GM12878 (cell line): ENCODE measurements at regions not wholly inside any gene's neighbourhood (a gene's known extent, or its start where the extent isn't known, plus 50 kb on each side); places are given as distances from the start of the nearest gene placed in this dataset.

Experiments
- ATAC-seq: fragments of 200-7000 bp; cut with Tn5 transposase; 3 replicates; pipeline ENCODE4 v1.9.1; 2020; ENCODE audit warnings: mild to moderate bottlenecking, moderate library complexity
- BruUV-seq: library from RNA; stranded (reverse); fragments of 400-500 nt; replicated peaks from 2 replicates; lab custom pipeline; 2021; lab: Mats Ljungman, UMichigan
- CTCF ChIA-PET: fragments of 300-600 bp; sonication (Branson Sonifier 250); formaldehyde crosslinking; extraction: SDS; loops from one replicate; lab custom pipeline; 2021; ENCODE audit warnings: inconsistent platforms; lab: Yijun Ruan, JAX
- POLR2A ChIA-PET: fragments of 350-600 bp; formaldehyde crosslinking; extraction: SDS; loops from one replicate; lab custom pipeline; 2021; ENCODE audit warnings: inconsistent platforms; lab: Charles Lee
- RAD21 ChIA-PET: fragments of 300-600 bp; sonication (Branson Sonifier 250); formaldehyde crosslinking; loops from one replicate; lab custom pipeline; 2023; ENCODE audit warnings: antibody characterized with exemption; ENCODE audit not compliant: unreplicated experiment; lab: Charles Lee
- SMC1A ChIA-PET: fragments of 300-600 bp; sonication (Branson Sonifier 250); formaldehyde crosslinking; loops from one replicate; lab custom pipeline; 2023; ENCODE audit not compliant: unreplicated experiment, uncharacterized antibody; lab: Charles Lee
- DNase-seq: peaks from one replicate; pipeline ENCODE4 v3.0.0-alpha.2; 2011; ENCODE audit warnings: low read depth, low spot score
- FAIRE-seq: peaks from 3 replicates; lab custom pipeline; 2011; peaks lifted over from hg19 to GRCh38; lab: Jason Lieb, UNC
- H2AFZ ChIP-seq: 2 replicates; pipeline ENCODE4 v1.6.0; 2011; ENCODE audit warnings: low read depth, low read length, control low read depth; ENCODE audit not compliant: control insufficient read depth
- H3K27ac ChIP-seq: 2 replicates; pipeline ENCODE4 v1.5.1; 2011; ENCODE audit warnings: control low read depth; ENCODE audit not compliant: control insufficient read depth, insufficient read depth
- H3K27me3 ChIP-seq, 2 experiments: replicated peaks in 1 of 2; 2 replicates each; pipeline versions ENCODE4 v1.6.0 to v1.6.1; 2011; ENCODE audit warnings: low read length in 1 of 2; ENCODE audit not compliant: control insufficient read depth in 2 of 2, insufficient read depth in 2 of 2
- H3K36me3 ChIP-seq, 2 experiments: 2 replicates each; pipeline ENCODE4 v1.5.1; 2011; ENCODE audit warnings: low read length in 1 of 2; ENCODE audit not compliant: control insufficient read depth in 2 of 2, insufficient read depth in 2 of 2
- H3K4me1 ChIP-seq: 2 replicates; pipeline ENCODE4 v1.6.1; 2011; ENCODE audit warnings: mild to moderate bottlenecking, low read length, moderate library complexity, mixed read lengths; ENCODE audit not compliant: control insufficient read depth, insufficient read depth
- H3K4me2 ChIP-seq: 2 replicates; pipeline ENCODE4 v1.6.0; 2011; ENCODE audit warnings: control low read depth; ENCODE audit not compliant: control insufficient read depth, insufficient read depth
- H3K4me3 ChIP-seq: fragments of 200-600 bp; sonication (generic); 2 replicates; pipeline ENCODE4 v1.5.1; 2016
- H3K79me2 ChIP-seq: 2 replicates; pipeline ENCODE4 v1.6.0; 2011; ENCODE audit warnings: low read length; ENCODE audit not compliant: control insufficient read depth, insufficient read depth
- H3K9ac ChIP-seq: 2 replicates; pipeline ENCODE4 v1.8.0; 2011; ENCODE audit warnings: low read length, control low read depth, mixed read lengths; ENCODE audit not compliant: control insufficient read depth, insufficient read depth
- H3K9me3 ChIP-seq: replicated peaks from 3 replicates; pipeline ENCODE4 v1.5.1; 2011; ENCODE audit warnings: mild to moderate bottlenecking, low read length; ENCODE audit not compliant: control insufficient read depth, insufficient read depth
- H4K20me1 ChIP-seq: 2 replicates; pipeline ENCODE4 v1.6.0; 2011; ENCODE audit not compliant: control insufficient read depth, insufficient read depth
- BACH1 ChIP-seq: fragments of 450-650 bp; IDR thresholded peaks from 2 replicates; pipeline ENCODE4 v1.6.1; 2017; ENCODE audit warnings: mild to moderate bottlenecking, borderline replicate concordance
- BCL3 ChIP-seq: IDR thresholded peaks from 2 replicates; pipeline ENCODE4 v1.6.1; 2011; ENCODE audit warnings: borderline replicate concordance, low read depth, mild to moderate bottlenecking, moderate library complexity, low read length; ENCODE audit not compliant: insufficient read depth, poor library complexity, severe bottlenecking
- CEBPB ChIP-seq, 2 experiments: fragments of 150-350 bp in 1 of 2; IDR thresholded peaks; 2 replicates each; pipeline ENCODE4 v1.6.1; 2012 to 2014; ENCODE audit warnings: low read depth in 2 of 2, low read length in 2 of 2, borderline replicate concordance in 1 of 2, inconsistent platforms in 1 of 2
- IKZF2 ChIP-seq, 2 experiments: fragments of 450-650 bp; IDR thresholded peaks; 2 replicates each; pipeline ENCODE4 v1.6.1; 2017; ENCODE audit warnings: mild to moderate bottlenecking in 2 of 2, moderate library complexity in 2 of 2
- KDM1A ChIP-seq: fragments of 200-600 bp; sonication (generic); IDR thresholded peaks from 2 replicates; pipeline ENCODE4 v1.6.1; 2016; ENCODE audit warnings: borderline replicate concordance
- KLF5 ChIP-seq: fragments of 450-650 bp; IDR thresholded peaks from 2 replicates; pipeline ENCODE4 v1.6.1; 2014; ENCODE audit warnings: mild to moderate bottlenecking; ENCODE audit not compliant: partially characterized antibody
- NKRF ChIP-seq: fragments of 450-650 bp; conservative IDR thresholded peaks from 2 replicates; pipeline ENCODE4 v1.6.1; 2017; ENCODE audit warnings: mild to moderate bottlenecking, moderate library complexity
- NRF1 ChIP-seq: conservative IDR thresholded peaks from 2 replicates; pipeline ENCODE4 v1.6.1; 2011; ENCODE audit warnings: mild to moderate bottlenecking, low read depth, low read length, improper control_type of control experiment
- PKNOX1 ChIP-seq: fragments of 450-650 bp; IDR thresholded peaks from 2 replicates; pipeline ENCODE4 v1.6.1; 2016; ENCODE audit warnings: mild to moderate bottlenecking
- POLR2AphosphoS5 ChIP-seq: IDR thresholded peaks from 2 replicates; pipeline ENCODE4 v1.6.1; 2011; ENCODE audit warnings: mild to moderate bottlenecking, low read length, inconsistent platforms
- SREBF1 ChIP-seq: IDR thresholded peaks from 2 replicates; pipeline ENCODE4 v1.6.1; 2012; ENCODE audit warnings: mild to moderate bottlenecking, low read length
- ZZZ3 ChIP-seq: IDR thresholded peaks from 2 replicates; pipeline ENCODE4 v1.6.1; 2011; ENCODE audit warnings: low read depth; ENCODE audit not compliant: control insufficient read depth, insufficient read length
- WGBS: methylation state at CpG from one replicate; pipeline ENCODE4 v1.1.6; 2016; ENCODE audit warnings: low lambda C conversion rate; ENCODE audit not compliant: insufficient replicate concordance, insufficient coverage; ENCODE audit errors: missing lambda C conversion rate; 5-methylcytosine and 5-hydroxymethylcytosine counted together
- in situ Hi-C: fragments of 300-500 bp; cut with MboI; formaldehyde crosslinking; loops from 9 replicates; pipeline ENCODE4 v1.14.3; 2018; ENCODE audit warnings: mixed read lengths
- intact Hi-C: fragments of 100-400 bp; cut with micrococcal nuclease; formaldehyde crosslinking; loops from one replicate; pipeline ENCODE4 v1.14.2; 2022; ENCODE audit not compliant: unreplicated experiment
- TF ChIP-seq, protein P1 (sequence below): fragments of 150-350 bp; IDR thresholded peaks from 2 replicates; pipeline ENCODE4 v1.6.1; 2016; ENCODE audit warnings: low read depth, low read length

DNA sequence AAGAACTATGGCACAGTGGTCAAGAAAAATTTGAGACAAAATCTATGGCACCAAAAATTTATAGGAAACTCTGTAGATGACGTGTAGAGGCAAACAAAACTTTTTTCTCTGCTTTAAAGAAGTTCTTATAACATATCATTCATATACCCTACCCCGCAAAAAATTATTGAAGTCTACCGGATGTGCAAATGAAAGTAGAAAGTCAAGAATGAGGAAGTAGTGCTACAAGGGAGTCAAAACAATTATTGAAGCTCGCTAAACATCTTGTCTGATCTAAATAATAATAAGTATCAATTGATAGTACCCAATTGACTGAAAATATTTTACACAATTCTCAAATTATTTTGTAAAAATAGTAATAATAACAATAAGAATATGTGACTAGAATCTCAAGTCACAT lies 398.5 kb downstream of the TAF11L14 start:
- no peak overlapping the region for H2AFZ ChIP-seq
- ChIA-PET SMC1A (no interaction called here), RAD21 (no interaction called here), POLR2A (no interaction called here), CTCF (no interaction called here)
- H3K79me2 ChIP-seq = no peaks in the 10 kb centered on the region
- WGBS = 37% methylated on average over 4 of the region's 4 CpGs
- no peak overlapping the region for H3K4me3 ChIP-seq
- ATAC-seq (no peak), FAIRE-seq (no peak), DNase-seq (no peak)
- H3K4me2 ChIP-seq = no peak overlapping the region
- in situ Hi-C loops (no loop called here), intact Hi-C loops (no loop called here)
- no peaks in the 10 kb centered on the region for H3K4me1 ChIP-seq
- no peak overlapping the region for H3K27ac ChIP-seq
- no peaks in the 10 kb centered on the region for H4K20me1 ChIP-seq
- no TSS peak for BruUV-seq
- H3K36me3 ChIP-seq = no peaks in the 10 kb centered on the region
- H3K9ac ChIP-seq = no peak overlapping the region
- no peaks in the 10 kb centered on the region; the same call in 2 of the 3 replicates for H3K9me3 ChIP-seq
- no peaks in the 10 kb centered on the region for H3K27me3 ChIP-seq
- TF ChIP-seq BACH1 = no peak
- TF ChIP-seq PKNOX1 = no peak
- no peak for TF ChIP-seq SREBF1
- no peak for TF ChIP-seq NRF1
- TF ChIP-seq, protein P1, sequence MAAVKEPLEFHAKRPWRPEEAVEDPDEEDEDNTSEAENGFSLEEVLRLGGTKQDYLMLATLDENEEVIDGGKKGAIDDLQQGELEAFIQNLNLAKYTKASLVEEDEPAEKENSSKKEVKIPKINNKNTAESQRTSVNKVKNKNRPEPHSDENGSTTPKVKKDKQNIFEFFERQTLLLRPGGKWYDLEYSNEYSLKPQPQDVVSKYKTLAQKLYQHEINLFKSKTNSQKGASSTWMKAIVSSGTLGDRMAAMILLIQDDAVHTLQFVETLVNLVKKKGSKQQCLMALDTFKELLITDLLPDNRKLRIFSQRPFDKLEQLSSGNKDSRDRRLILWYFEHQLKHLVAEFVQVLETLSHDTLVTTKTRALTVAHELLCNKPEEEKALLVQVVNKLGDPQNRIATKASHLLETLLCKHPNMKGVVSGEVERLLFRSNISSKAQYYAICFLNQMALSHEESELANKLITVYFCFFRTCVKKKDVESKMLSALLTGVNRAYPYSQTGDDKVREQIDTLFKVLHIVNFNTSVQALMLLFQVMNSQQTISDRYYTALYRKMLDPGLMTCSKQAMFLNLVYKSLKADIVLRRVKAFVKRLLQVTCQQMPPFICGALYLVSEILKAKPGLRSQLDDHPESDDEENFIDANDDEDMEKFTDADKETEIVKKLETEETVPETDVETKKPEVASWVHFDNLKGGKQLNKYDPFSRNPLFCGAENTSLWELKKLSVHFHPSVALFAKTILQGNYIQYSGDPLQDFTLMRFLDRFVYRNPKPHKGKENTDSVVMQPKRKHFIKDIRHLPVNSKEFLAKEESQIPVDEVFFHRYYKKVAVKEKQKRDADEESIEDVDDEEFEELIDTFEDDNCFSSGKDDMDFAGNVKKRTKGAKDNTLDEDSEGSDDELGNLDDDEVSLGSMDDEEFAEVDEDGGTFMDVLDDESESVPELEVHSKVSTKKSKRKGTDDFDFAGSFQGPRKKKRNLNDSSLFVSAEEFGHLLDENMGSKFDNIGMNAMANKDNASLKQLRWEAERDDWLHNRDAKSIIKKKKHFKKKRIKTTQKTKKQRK = no peak
- no peak for TF ChIP-seq BCL3
- no peak for TF ChIP-seq NKRF
- TF ChIP-seq CEBPB (IDR thresholded peaks at IDR 0.05; ENCODE audit: borderline replicate concordance in 1 of 2, low read depth in 2 of 2, low read length in 2 of 2) = no peak
- no peak for TF ChIP-seq KLF5
- no peak for TF ChIP-seq KDM1A
- no peak for TF ChIP-seq ZZZ3
- no peak for TF ChIP-seq POLR2AphosphoS5
- no peak for TF ChIP-seq IKZF2 (IDR thresholded peaks at IDR 0.05)
